Astrocyte (in vitro differentiated cells and primary cell): ENCODE measurements at regions not wholly inside any gene's neighbourhood (a gene's known extent, or its start where the extent isn't known, plus 50 kb on each side); places are given as distances from the start of the nearest gene placed in this dataset.

Source experiments
- EZH2 ChIP-seq: IDR thresholded peaks from 2 replicates; pipeline ENCODE4 v1.6.1; 2012; ENCODE audit warnings: mild to moderate bottlenecking, low read length, inconsistent platforms; ENCODE audit not compliant: insufficient read depth
- TF ChIP-seq, protein P1 (sequence below): IDR thresholded peaks from 2 replicates; pipeline ENCODE4 v1.5.1; 2011; ENCODE audit warnings: low read depth, mild to moderate bottlenecking, inconsistent platforms, low read length, moderate library complexity; ENCODE audit not compliant: insufficient read depth

GRCh38 chr3:177465257-177465642 lies 268.0 kb upstream of the TBL1XR1 start:
- TF ChIP-seq, protein P1, sequence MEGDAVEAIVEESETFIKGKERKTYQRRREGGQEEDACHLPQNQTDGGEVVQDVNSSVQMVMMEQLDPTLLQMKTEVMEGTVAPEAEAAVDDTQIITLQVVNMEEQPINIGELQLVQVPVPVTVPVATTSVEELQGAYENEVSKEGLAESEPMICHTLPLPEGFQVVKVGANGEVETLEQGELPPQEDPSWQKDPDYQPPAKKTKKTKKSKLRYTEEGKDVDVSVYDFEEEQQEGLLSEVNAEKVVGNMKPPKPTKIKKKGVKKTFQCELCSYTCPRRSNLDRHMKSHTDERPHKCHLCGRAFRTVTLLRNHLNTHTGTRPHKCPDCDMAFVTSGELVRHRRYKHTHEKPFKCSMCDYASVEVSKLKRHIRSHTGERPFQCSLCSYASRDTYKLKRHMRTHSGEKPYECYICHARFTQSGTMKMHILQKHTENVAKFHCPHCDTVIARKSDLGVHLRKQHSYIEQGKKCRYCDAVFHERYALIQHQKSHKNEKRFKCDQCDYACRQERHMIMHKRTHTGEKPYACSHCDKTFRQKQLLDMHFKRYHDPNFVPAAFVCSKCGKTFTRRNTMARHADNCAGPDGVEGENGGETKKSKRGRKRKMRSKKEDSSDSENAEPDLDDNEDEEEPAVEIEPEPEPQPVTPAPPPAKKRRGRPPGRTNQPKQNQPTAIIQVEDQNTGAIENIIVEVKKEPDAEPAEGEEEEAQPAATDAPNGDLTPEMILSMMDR: no peak
- no peak for TF ChIP-seq EZH2
